SU-DHL-6 (cell line): ENCODE measurements at regions not wholly inside any gene's neighbourhood (a gene's known extent, or its start where the extent isn't known, plus 50 kb on each side); places are given as distances from the start of the nearest gene placed in this dataset.

Source experiments
- H2AFZ ChIP-seq: fragments of 200-600 bp; sonication (generic); 2 replicates; pipeline ENCODE4 v1.6.1; 2014; ENCODE audit warnings: low read depth, mild to moderate bottlenecking, moderate library complexity, mixed read lengths, antibody characterized with exemption, low read length; ENCODE audit not compliant: severe bottlenecking
- H3F3A ChIP-seq: fragments of 200-600 bp; shearing (Covaris generic); 2 replicates; pipeline ENCODE4 v1.6.0; 2016; ENCODE audit warnings: antibody characterized with exemption, mild to moderate bottlenecking; ENCODE audit not compliant: insufficient read depth
- H3K27ac ChIP-seq: fragments of 200-600 bp; sonication (generic); 2 replicates; pipeline ENCODE4 v1.5.1; 2016; ENCODE audit warnings: low read depth, mild to moderate bottlenecking, low read length, moderate library complexity, mixed read lengths
- H3K27me3 ChIP-seq: fragments of 200-600 bp; sonication (generic), shearing (Covaris generic); 2 replicates; pipeline ENCODE4 v1.6.0; 2014; ENCODE audit warnings: mild to moderate bottlenecking, low read length
- H3K36me3 ChIP-seq: fragments of 200-600 bp; sonication (generic); 2 replicates; pipeline ENCODE4 v1.6.1; 2014; ENCODE audit warnings: mild to moderate bottlenecking, low read length, mixed read lengths
- H3K4me2 ChIP-seq: fragments of 300-600, 200-600 bp; shearing (Covaris generic), sonication (generic); 2 replicates; pipeline ENCODE4 v1.6.0; 2014; ENCODE audit warnings: low read length, low read depth, mild to moderate bottlenecking; ENCODE audit not compliant: poor library complexity, severe bottlenecking
- H3K4me3 ChIP-seq: fragments of 200-600 bp; sonication (generic); 2 replicates; pipeline ENCODE4 v1.5.1; 2014; ENCODE audit warnings: antibody characterized with exemption, low read length, mild to moderate bottlenecking, mixed read lengths; ENCODE audit not compliant: insufficient read depth, poor library complexity, severe bottlenecking
- H3K79me2 ChIP-seq: fragments of 200-600 bp; sonication (generic); 2 replicates; pipeline ENCODE4 v1.6.1; 2014; ENCODE audit warnings: mild to moderate bottlenecking, low read length, moderate library complexity; ENCODE audit not compliant: insufficient read depth
- H3K9ac ChIP-seq: fragments of 200-600 bp; sonication (generic); 2 replicates; pipeline ENCODE4 v1.7.0; 2014; ENCODE audit warnings: mild to moderate bottlenecking, low read length
- H3K9me2 ChIP-seq: fragments of 200-600 bp; sonication (generic); replicated peaks from 2 replicates; pipeline ENCODE4 v1.6.1; 2014; ENCODE audit warnings: low read length; ENCODE audit not compliant: insufficient read depth
- H3K9me3 ChIP-seq: fragments of 200-600 bp; sonication (generic); 2 replicates; pipeline ENCODE4 v1.6.1; 2014; ENCODE audit warnings: low read length, mixed read lengths; ENCODE audit not compliant: insufficient read depth
- H4K20me1 ChIP-seq: fragments of 200-600 bp; sonication (generic); 2 replicates; pipeline ENCODE4 v1.6.1; 2014; ENCODE audit warnings: low read depth, mild to moderate bottlenecking, antibody characterized with exemption, low read length, moderate library complexity, mixed read lengths
- CTCF ChIP-seq: fragments of 200-600 bp; sonication (generic); IDR thresholded peaks from one replicate; pipeline ENCODE4 v1.5.1; 2017; ENCODE audit warnings: antibody characterized with exemption, mild to moderate bottlenecking, low read length, moderate library complexity; ENCODE audit not compliant: insufficient read depth, poor library complexity, severe bottlenecking
- EZH2phosphoT487 ChIP-seq: fragments of 200-600 bp; sonication (generic), shearing (Covaris generic); conservative IDR thresholded peaks from 2 replicates; pipeline ENCODE4 v1.6.1; 2018; ENCODE audit warnings: mild to moderate bottlenecking, antibody characterized with exemption, low read length, moderate library complexity, mixed read lengths

- Histone ChIP-seq H3K36me3 (no peaks in the 10 kb centered on the region), H3K27me3 (no peaks in the 10 kb centered on the region), H4K20me1 (no peaks in the 10 kb centered on the region), H2AFZ (no peak overlapping the region), H3K4me2 (no peak overlapping the region), H3F3A (no peaks in the 10 kb centered on the region), H3K4me3 (no peak overlapping the region), H3K27ac (no peak overlapping the region), H3K79me2 (no peaks in the 10 kb centered on the region), H3K9me2 (no peaks in the 10 kb centered on the region), H3K9me3 (no peaks in the 10 kb centered on the region), H3K9ac (no peak overlapping the region)
- TF ChIP-seq CTCF (no peak), EZH2phosphoT487 (no peak)
Observed at GRCh38 chr5:99081711-99082110, 152.9 kb upstream of the CHD1 start.

GRCh38 chr5:99076723-99077640 lies 148.2 kb upstream of the CHD1 start:
- no peaks in the 10 kb centered on the region for H4K20me1 ChIP-seq
- no peak overlapping the region for H3K27ac ChIP-seq
- H3K79me2 ChIP-seq: no peaks in the 10 kb centered on the region
- no peaks in the 10 kb centered on the region for H3K9me2 ChIP-seq
- no peak overlapping the region for H3K4me3 ChIP-seq
- no peaks in the 10 kb centered on the region for H3K27me3 ChIP-seq
- TF ChIP-seq CTCF (no peak), EZH2phosphoT487 (no peak)
- no peak overlapping the region for H3K4me2 ChIP-seq
- H3K9ac ChIP-seq: no peak overlapping the region
- no peaks in the 10 kb centered on the region for H3K36me3 ChIP-seq
- H2AFZ ChIP-seq: no peak overlapping the region
- H3K9me3 ChIP-seq: no peaks in the 10 kb centered on the region
- no peaks in the 10 kb centered on the region for H3F3A ChIP-seq

- TF ChIP-seq CTCF (no peak), EZH2phosphoT487 (no peak)
- no peaks in the 10 kb centered on the region for H3K9me3 ChIP-seq
- no peak overlapping the region for H3K4me2 ChIP-seq
- H3K79me2 ChIP-seq: no peaks in the 10 kb centered on the region
- no peaks in the 10 kb centered on the region for H3K9me2 ChIP-seq
- no peaks in the 10 kb centered on the region for H3K36me3 ChIP-seq
- no peak overlapping the region for H3K9ac ChIP-seq
- no peaks in the 10 kb centered on the region for H3F3A ChIP-seq
- no peak overlapping the region for H3K4me3 ChIP-seq
- no peak overlapping the region for H2AFZ ChIP-seq
- H4K20me1 ChIP-seq: no peaks in the 10 kb centered on the region
- H3K27ac ChIP-seq: no peak overlapping the region
- H3K27me3 ChIP-seq: no peaks in the 10 kb centered on the region
Observed at GRCh38 chr5:99072846-99073245, 144.0 kb upstream of the CHD1 start.
